ENCODE measurements at regions not wholly inside any gene's neighbourhood (a gene's known extent, or its start where the extent isn't known, plus 50 kb on each side); places are given as distances from the start of the nearest gene placed in this dataset.
A peak's percentile ranks its signal among the peaks of the same experiment; 100 is the strongest.

DNA sequence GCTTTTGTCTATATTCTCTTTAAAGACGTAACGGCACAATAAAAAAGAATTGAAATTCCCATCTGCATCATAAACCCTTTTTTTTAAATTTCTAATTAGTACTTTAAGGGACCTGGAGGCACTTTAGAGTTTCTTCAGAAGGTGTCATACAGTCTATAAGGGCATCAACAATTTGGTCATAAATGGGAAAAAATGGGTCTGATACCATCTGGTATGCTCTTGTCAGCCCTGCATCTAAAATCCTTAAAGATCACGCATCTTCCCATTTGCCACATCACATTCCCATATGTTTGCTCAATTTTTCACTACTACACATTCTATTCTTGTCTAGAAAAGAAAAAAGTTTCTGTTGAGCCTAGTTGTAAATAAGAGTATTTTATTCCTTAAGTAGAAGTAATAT lies 53.8 kb downstream of the COX7C start:
- Mint-ChIP-seq H3K4me3 (no peak overlapping the region), H3K4me1 (no peaks in the 10 kb centered on the region), H3K27me3 (ENCODE audit: low read depth) (no peaks in the 10 kb centered on the region), H3K36me3 (ENCODE audit: low read depth) (no peaks in the 10 kb centered on the region), H3K9me3 (no peaks in the 10 kb centered on the region), H3K27ac (ENCODE audit: unreplicated experiment) (no peak overlapping the region)
- no peak for DNase-seq (ENCODE audit: low read depth, low spot score)
- TF ChIP-seq, protein P1, sequence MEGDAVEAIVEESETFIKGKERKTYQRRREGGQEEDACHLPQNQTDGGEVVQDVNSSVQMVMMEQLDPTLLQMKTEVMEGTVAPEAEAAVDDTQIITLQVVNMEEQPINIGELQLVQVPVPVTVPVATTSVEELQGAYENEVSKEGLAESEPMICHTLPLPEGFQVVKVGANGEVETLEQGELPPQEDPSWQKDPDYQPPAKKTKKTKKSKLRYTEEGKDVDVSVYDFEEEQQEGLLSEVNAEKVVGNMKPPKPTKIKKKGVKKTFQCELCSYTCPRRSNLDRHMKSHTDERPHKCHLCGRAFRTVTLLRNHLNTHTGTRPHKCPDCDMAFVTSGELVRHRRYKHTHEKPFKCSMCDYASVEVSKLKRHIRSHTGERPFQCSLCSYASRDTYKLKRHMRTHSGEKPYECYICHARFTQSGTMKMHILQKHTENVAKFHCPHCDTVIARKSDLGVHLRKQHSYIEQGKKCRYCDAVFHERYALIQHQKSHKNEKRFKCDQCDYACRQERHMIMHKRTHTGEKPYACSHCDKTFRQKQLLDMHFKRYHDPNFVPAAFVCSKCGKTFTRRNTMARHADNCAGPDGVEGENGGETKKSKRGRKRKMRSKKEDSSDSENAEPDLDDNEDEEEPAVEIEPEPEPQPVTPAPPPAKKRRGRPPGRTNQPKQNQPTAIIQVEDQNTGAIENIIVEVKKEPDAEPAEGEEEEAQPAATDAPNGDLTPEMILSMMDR (conservative IDR thresholded peaks at IDR 0.05), result no peak

DNA sequence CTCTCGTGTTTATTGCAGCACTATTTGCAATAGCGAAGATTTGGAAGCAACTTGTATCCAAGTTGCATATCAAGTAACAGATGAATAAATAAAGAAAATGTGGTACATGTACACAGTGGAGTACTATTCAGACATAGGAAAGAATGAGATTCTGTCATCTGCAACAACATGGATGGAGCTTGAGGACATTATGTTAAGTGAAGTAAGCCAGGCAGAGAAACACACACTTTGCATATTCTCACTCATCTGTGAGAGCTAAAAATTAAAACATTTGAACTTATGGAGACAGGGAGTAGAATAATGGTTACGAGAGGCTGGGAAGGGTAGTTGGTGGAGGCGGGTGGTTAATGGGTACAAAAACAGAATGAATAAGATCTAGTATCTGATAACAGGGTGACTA lies 56.3 kb downstream of the COX7C start:
- no peak overlapping the region for H3K4me3 Mint-ChIP-seq
- H3K4me1 Mint-ChIP-seq, result no peaks in the 10 kb centered on the region
- DNase-seq (ENCODE audit: low read depth, low spot score), result no peak
- TF ChIP-seq, protein P1 (conservative IDR thresholded peaks at IDR 0.05), result no peak
- no peaks in the 10 kb centered on the region for H3K36me3 Mint-ChIP-seq (ENCODE audit: low read depth)
- H3K27ac Mint-ChIP-seq (ENCODE audit: unreplicated experiment), result no peak overlapping the region
- no peaks in the 10 kb centered on the region for H3K27me3 Mint-ChIP-seq (ENCODE audit: low read depth)
- H3K9me3 Mint-ChIP-seq, result no peaks in the 10 kb centered on the region

DNA sequence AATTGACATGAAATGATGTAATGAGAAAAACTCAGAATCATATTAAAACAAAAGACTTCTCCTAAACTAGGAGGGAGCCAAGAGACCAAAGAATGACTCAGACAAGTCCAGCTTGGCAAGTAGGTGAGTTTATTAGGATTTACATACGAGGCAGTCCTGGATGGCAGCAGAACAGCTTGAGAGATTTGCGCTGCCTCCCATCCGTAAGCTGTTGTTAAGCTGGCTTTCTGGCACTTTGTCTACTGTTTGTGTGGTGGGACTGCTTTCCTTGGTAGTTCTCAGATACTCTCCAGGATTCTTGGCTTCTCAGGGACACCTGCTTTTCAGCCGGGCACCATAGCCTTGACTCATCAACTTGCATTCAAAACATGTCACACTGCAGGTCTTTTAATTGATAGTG lies 57.6 kb downstream of the COX7C start:
- Mint-ChIP-seq H3K27ac (ENCODE audit: unreplicated experiment) (no peak overlapping the region), H3K27me3 (ENCODE audit: low read depth) (no peaks in the 10 kb centered on the region), H3K4me3 (no peak overlapping the region), H3K9me3 (no peaks in the 10 kb centered on the region), H3K4me1 (no peaks in the 10 kb centered on the region), H3K36me3 (ENCODE audit: low read depth) (no peaks in the 10 kb centered on the region)
- TF ChIP-seq, protein P1 (conservative IDR thresholded peaks at IDR 0.05), result no peak
- DNase-seq (ENCODE audit: low read depth, low spot score), result no peak

DNA sequence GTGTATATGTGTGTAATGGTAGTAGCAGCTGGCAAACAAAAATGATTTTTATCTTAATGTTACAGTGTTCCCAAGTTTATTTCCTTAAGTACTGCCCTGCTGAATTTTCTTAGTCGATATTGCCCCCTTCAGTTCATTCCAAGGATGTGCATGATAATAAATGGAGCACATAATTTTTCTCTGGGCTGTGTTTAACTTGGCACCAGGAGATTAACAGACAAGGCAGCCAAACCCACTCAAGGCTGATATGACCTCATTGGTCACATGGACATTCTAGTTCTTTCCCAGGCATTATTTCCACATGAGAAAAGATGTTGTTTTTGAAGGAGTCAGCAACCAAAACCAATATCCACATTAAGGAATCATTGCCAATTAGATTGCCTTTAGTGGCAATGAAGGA lies 61.8 kb downstream of the COX7C start:
- Mint-ChIP-seq H3K27me3 (ENCODE audit: low read depth) (no peaks in the 10 kb centered on the region), H3K9me3 (no peaks in the 10 kb centered on the region), H3K36me3 (ENCODE audit: low read depth) (no peaks in the 10 kb centered on the region), H3K4me3 (no peak overlapping the region), H3K4me1 (no peaks in the 10 kb centered on the region), H3K27ac (ENCODE audit: unreplicated experiment) (no peak overlapping the region)
- DNase-seq (ENCODE audit: low read depth, low spot score), result no peak
- TF ChIP-seq, protein P1 (conservative IDR thresholded peaks at IDR 0.05), result peak; percentile 79

DNA sequence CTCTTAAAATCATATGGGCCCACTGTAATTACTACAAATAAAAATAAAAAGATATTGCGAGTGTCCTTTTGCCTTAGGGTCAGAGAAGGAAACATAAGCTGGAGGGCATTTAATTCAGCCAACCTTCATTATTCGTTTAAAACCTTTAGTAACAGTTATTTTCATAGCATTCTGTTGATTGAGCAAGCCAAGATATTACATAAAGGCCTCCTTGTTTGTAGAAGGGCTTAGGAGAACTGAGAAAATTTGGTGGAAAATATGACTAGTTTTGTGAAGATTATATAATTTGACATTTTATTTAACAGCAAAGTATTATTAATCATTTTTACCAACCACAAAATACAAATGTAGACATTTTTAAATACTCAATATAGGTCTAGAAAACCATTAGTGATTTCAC lies 62.2 kb downstream of the COX7C start:
- H3K9me3 Mint-ChIP-seq, result no peaks in the 10 kb centered on the region
- H3K4me1 Mint-ChIP-seq, result no peaks in the 10 kb centered on the region
- no peak overlapping the region for H3K4me3 Mint-ChIP-seq
- no peaks in the 10 kb centered on the region for H3K36me3 Mint-ChIP-seq (ENCODE audit: low read depth)
- H3K27me3 Mint-ChIP-seq (ENCODE audit: low read depth), result no peaks in the 10 kb centered on the region
- TF ChIP-seq, protein P1 (conservative IDR thresholded peaks at IDR 0.05), result no peak
- DNase-seq (ENCODE audit: low read depth, low spot score), result no peak
- H3K27ac Mint-ChIP-seq (ENCODE audit: unreplicated experiment), result no peak overlapping the region

DNA sequence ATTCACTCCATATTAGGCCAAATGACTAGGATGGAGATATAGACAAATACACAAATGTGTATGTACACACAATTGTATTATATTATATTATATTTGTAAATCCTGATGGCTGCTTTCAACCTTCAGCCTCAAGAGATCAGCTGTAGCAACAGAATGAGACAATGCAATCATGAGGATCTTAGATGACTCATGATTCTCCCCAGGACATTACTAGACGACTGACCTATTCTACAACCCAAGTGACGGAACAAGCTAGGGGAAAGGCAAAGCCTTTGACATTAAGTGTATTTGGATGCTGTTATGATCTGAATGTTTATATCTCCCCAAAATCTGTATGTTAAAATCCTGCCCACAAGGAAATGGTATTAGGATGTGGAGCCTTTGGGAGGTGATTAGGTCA lies 66.5 kb downstream of the COX7C start:
- H3K36me3 Mint-ChIP-seq (ENCODE audit: low read depth), result no peaks in the 10 kb centered on the region
- no peaks in the 10 kb centered on the region for H3K27me3 Mint-ChIP-seq (ENCODE audit: low read depth)
- no peak overlapping the region for H3K4me3 Mint-ChIP-seq
- no peak overlapping the region for H3K27ac Mint-ChIP-seq (ENCODE audit: unreplicated experiment)
- H3K4me1 Mint-ChIP-seq, result no peaks in the 10 kb centered on the region
- TF ChIP-seq, protein P1 (conservative IDR thresholded peaks at IDR 0.05), result no peak
- DNase-seq (ENCODE audit: low read depth, low spot score), result no peak
- H3K9me3 Mint-ChIP-seq, result no peaks in the 10 kb centered on the region

Data from neural crest cell (in vitro differentiated cells).